GM12872 (cell line): ENCODE measurements at regions not wholly inside any gene's neighbourhood (a gene's known extent, or its start where the extent isn't known, plus 50 kb on each side); places are given as distances from the start of the nearest gene placed in this dataset.

ENCODE experiments used
- TF ChIP-seq, protein P1 (sequence below): IDR thresholded peaks from 3 replicates; pipeline ENCODE4 v1.5.1; 2011; ENCODE audit warnings: low read depth, mild to moderate bottlenecking, low read length, moderate library complexity; ENCODE audit not compliant: insufficient read depth

DNA sequence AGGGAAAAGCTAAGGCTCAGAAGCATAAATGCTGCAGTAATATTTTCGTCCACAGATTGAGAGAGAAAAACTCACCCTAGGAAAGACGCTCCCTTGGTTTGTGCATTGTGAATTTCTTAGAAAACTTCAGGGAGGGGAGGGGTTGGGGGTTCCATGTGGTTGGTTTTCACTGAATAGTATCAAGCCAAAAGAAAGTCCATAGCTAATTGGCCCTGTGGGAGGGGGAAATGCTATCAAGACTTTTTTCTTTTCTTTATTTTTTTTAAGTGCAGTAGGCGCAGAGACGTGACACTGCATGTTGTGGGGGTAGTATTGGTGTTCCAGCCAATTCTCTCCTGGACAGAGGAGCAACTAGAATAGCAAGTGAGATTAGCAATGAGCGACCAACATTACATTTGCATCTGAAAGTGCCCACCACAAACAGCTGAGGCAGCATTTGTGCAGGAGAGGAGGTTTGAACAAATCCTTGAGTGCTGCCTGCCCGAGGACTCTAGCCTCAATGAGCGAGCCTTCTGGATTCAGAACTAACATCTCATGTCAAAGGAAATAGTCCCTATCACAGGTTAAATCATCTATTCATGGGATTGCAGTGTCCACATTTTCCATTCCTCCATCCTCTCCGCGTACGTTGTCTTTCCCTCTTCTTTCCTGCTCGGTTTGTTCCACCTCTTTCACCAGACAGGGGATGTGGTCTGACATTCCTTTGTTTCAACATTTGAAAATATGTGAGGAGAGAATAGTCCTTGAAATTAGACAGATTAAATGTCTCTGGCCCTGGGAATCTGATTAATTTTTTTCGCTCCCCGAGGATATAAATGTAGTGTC, 118.0 kb upstream of the MARK1 start:
- TF ChIP-seq, protein P1, sequence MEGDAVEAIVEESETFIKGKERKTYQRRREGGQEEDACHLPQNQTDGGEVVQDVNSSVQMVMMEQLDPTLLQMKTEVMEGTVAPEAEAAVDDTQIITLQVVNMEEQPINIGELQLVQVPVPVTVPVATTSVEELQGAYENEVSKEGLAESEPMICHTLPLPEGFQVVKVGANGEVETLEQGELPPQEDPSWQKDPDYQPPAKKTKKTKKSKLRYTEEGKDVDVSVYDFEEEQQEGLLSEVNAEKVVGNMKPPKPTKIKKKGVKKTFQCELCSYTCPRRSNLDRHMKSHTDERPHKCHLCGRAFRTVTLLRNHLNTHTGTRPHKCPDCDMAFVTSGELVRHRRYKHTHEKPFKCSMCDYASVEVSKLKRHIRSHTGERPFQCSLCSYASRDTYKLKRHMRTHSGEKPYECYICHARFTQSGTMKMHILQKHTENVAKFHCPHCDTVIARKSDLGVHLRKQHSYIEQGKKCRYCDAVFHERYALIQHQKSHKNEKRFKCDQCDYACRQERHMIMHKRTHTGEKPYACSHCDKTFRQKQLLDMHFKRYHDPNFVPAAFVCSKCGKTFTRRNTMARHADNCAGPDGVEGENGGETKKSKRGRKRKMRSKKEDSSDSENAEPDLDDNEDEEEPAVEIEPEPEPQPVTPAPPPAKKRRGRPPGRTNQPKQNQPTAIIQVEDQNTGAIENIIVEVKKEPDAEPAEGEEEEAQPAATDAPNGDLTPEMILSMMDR, result no peak

DNA sequence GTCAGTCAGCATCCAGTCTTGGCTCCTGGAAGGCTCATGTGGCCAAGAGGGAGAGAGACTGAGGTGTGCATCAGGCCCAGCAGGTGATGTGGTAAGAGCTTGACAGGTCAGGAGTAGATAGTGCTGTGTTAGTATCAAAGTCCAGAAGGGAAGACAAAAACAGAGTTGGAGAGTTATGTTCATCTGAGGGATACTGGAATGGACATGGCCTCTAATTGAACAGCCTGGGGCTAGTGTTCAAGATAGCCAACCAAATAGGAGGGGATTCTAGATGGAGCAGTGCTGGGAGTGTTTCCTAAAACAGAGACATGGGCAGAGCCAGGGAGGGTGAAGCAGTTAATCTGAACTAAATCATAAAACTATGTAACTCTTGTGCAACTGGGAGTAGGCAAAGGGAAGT, 120.7 kb upstream of the MARK1 start:
- TF ChIP-seq, protein P1, result no peak

DNA sequence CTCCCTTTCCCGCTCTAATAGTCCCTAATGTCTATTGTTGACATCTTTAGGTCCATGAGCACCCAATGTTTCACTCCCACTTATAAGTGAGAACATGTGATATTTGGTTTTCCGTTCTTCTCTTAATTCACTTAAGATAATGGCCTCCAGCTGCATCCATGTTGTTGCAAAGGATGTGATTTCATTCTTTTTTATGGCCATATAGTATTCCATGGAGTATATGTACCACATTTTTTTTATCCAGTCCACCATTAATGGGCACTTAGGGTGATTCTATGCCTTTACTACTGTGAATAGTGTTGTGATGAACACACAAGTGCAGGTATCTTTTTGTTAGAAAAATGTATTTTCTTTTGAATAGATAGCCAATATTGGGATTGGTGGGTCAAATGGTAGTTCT, 126.0 kb upstream of the RAB3GAP2 start:
- TF ChIP-seq, protein P1, result no peak

DNA sequence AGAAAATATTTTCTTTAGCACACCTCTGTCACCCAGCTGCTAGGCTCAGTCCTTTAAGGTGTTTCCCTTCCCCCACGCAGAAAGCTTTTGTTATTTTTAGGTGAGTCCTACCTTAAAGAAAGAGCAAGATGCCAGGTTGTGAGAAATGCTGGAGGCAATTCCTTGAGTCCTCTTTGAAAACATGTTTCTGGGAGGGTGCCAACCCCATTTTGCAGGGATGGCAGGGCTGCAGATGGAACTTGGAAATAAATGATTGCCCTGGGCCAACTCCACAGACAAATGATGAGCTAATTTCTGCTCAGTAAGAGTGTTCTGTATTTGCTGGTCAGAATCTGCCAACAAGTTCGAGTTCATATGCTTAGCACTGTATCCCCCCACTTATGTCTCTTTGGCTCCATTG, 119.2 kb upstream of the RAB3GAP2 start:
- TF ChIP-seq, protein P1, result no peak

DNA sequence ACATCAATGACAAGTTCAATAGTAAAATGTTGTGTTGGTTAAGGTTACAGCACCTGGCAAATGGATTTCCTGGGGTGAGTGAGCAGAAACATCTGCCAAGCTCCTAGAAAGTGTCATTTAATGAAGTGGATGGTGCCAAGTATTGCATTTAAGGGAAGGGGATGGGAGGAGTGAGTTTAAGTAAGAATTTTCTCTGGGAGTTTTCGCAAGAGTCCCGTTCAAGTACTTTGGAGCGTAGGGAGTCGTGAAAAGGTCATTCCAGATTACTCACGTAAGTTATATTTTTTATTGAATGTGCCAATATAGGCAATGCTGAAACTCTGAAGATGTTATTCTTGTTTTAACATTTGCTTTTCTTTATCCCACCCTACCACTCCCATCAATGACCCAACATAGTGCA, 117.4 kb upstream of the RAB3GAP2 start:
- TF ChIP-seq, protein P1, result no peak

DNA sequence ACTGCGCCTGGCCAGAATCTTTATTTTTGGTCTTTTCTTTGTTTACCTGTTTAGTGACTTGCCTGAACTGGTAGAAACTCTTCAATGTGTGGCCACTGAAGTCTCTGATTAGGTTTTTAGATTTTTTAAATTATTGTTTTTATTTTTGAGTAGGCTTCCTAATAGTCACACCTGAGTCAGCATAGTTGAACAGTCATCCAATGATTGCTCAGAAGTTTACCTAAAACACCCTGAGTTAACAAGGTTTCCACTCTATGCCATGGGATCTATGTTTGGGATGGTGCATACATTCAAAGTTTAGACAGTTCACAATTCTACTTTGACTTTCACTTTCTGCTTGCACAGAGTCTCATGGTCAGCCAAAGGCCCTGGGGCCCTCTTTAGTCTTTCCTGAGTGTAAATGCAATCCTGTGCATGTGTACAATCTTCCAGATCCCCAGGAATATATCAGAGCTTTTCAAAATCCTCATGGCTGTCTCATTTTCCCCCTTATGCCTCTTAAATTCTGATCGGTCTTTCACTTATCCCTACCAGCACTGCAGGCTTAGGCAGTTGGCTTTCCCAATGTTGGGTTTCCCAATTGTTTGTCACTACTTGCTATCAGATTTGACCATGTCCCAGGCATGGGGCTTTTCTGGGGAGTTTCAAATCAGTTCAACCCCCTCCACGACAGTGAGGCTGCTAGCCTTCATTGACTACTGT, 114.4 kb upstream of the RAB3GAP2 start:
- TF ChIP-seq, protein P1, result no peak

DNA sequence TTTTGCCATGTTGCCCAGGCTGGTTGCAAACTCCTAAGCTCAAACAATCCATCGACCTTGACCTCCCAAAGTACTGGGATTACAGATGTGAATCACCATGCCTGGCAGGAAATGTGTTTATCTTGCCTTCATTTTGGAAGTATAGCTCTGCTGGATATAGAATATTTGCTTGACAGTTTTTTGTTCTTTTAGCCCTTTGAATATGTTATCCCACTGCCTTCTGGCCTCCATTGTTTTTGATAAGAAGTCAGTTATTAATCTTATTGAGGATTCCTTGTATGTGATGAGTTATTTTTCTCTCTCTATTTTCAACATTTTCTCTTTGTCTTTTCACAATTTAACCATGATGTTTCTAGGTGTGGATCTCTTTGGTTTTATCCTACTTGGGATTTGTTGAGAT, 112.9 kb upstream of the RAB3GAP2 start:
- TF ChIP-seq, protein P1, result no peak
